Ovary (tissue), 7 donors: ENCODE measurements at regions not wholly inside any gene's neighbourhood (a gene's known extent, or its start where the extent isn't known, plus 50 kb on each side); places are given as distances from the start of the nearest gene placed in this dataset.

Source experiments
- DNase-seq, 5 donors: peaks; one replicate each; pipeline ENCODE4 v3.0.0-alpha.2; 2019 to 2020
- H3K27ac ChIP-seq, 2 donors: fragments of 200-600 bp; one replicate each; pipeline versions ENCODE4 v1.5.1 to v1.8.0; 2019 to 2022
- H3K27me3 ChIP-seq: fragments of 200-600 bp; one replicate; pipeline ENCODE4 v1.8.0; 2022
- H3K36me3 ChIP-seq: fragments of 200-600 bp; sonication (generic); one replicate; pipeline ENCODE4 v1.5.1; 2019
- H3K4me1 ChIP-seq: one replicate; pipeline ENCODE4 v1.8.1; 2013; ENCODE audit warnings: mild to moderate bottlenecking, moderate library complexity; ENCODE audit not compliant: insufficient read depth
- H3K4me3 ChIP-seq: fragments of 200-600 bp; sonication (generic); one replicate; pipeline ENCODE4 v1.5.1; 2017
- H3K9me3 ChIP-seq, 2 donors: fragments of 200-600 bp in 1 of 2; sonication (generic) in 1 of 2; one replicate each; pipeline versions ENCODE4 v1.5.1 to v1.8.1; 2013 to 2019; ENCODE audit warnings: mild to moderate bottlenecking in 1 of 2, moderate library complexity in 1 of 2
- CTCF ChIP-seq, 3 donors: fragments of 450-650 bp in 2 of 3; fragments of 200-600 bp in 1 of 3; IDR thresholded peaks; one replicate each; pipeline versions ENCODE4 v1.5.1 to v1.8.0; 2016 to 2022; ENCODE audit warnings: antibody characterized with exemption in 3 of 3, mild to moderate bottlenecking in 1 of 3
- EP300 ChIP-seq: sonication (generic); formaldehyde crosslinking; IDR thresholded peaks from one replicate; pipeline ENCODE4 v1.6.1; 2017; ENCODE audit warnings: antibody characterized with exemption
- POLR2A ChIP-seq: fragments of 450-650 bp; IDR thresholded peaks from one replicate; pipeline ENCODE4 v1.6.1; 2017; ENCODE audit warnings: antibody characterized with exemption, mild to moderate bottlenecking, moderate library complexity
- WGBS, 3 donors: extraction: QIAGEN DNeasy Blood & Tissue Kit in 1 of 3; methylation state at CpG; one replicate each; pipeline versions ENCODE4 v1.1.5 to v1.1.7; 2013 to 2017; 5-methylcytosine and 5-hydroxymethylcytosine counted together
- intact Hi-C, 4 donors: fragments of 100-400 bp; cut with DNase I; formaldehyde crosslinking; loops; one replicate each; pipeline versions ENCODE4 v1.11.0 to v1.15.1; 2022 to 2023
- donor health status: DM: no; HTN: no; CAD: no; lungs with moderate emphysema.
- donor health status: DM: no; HTN: no; CAD: no.
- donor health status: Bipolar disorder and iron deficiency.
- donor health status: DM: no; HTN: no; CAD: no.
- donor health status: DM: yes; HTN: yes; CAD: no.

GRCh38 chr17:12528036-12528435, 137.7 kb upstream of the MYOCD start:
- Histone ChIP-seq H3K36me3 (no peaks in the 10 kb centered on the region), H3K27me3 (no peaks in the 10 kb centered on the region), H3K4me1 (no peaks in the 10 kb centered on the region), H3K9me3 (no peaks in the 10 kb centered on the region), H3K4me3 (no peak overlapping the region), H3K27ac (no peak overlapping the region)
- intact Hi-C loops, result no loop called here
- DNase-seq, result no peak
- WGBS, 3 donors, result 95 to 98% (median 96%) methylated on average over 3 of the region's 3 CpGs
- no peak for TF ChIP-seq POLR2A
- TF ChIP-seq CTCF (IDR thresholded peaks at IDR 0.05), result no peak
- TF ChIP-seq EP300, result no peak

GRCh38 chr17:12530161-12530560, 135.5 kb upstream of the MYOCD start:
- no peak for DNase-seq
- WGBS, 3 donors, result 91 to 97% (median 92%) methylated on average over 4 of the region's 4 CpGs
- Histone ChIP-seq H3K27me3 (no peaks in the 10 kb centered on the region), H3K4me1 (no peaks in the 10 kb centered on the region), H3K4me3 (no peak overlapping the region), H3K36me3 (no peaks in the 10 kb centered on the region), H3K9me3 (no peaks in the 10 kb centered on the region), H3K27ac (no peak overlapping the region)
- intact Hi-C loops, result no loop called here
- TF ChIP-seq EP300 (no peak), CTCF (IDR thresholded peaks at IDR 0.05) (no peak), POLR2A (no peak)

GRCh38 chr17:12536021-12536420, 129.7 kb upstream of the MYOCD start:
- TF ChIP-seq CTCF (IDR thresholded peaks at IDR 0.05) (no peak), POLR2A (no peak), EP300 (no peak)
- Histone ChIP-seq H3K4me1 (no peaks in the 10 kb centered on the region), H3K27ac (no peak overlapping the region), H3K9me3 (no peaks in the 10 kb centered on the region), H3K27me3 (no peaks in the 10 kb centered on the region), H3K4me3 (no peak overlapping the region), H3K36me3 (no peaks in the 10 kb centered on the region)
- intact Hi-C loops, result no loop called here
- DNase-seq, result no peak
- WGBS, 3 donors, result 82 to 94% (median 90%) methylated on average over 3 of the region's 3 CpGs

- Histone ChIP-seq H3K4me3 (no peak overlapping the region), H3K4me1 (no peaks in the 10 kb centered on the region), H3K27ac (no peak overlapping the region), H3K36me3 (no peaks in the 10 kb centered on the region), H3K9me3 (no peaks in the 10 kb centered on the region), H3K27me3 (no peaks in the 10 kb centered on the region)
- 37 to 99% (median 95%) methylated on average over 1 of the region's 1 CpG for WGBS, 3 donors
- intact Hi-C loops, result no loop called here
- TF ChIP-seq EP300, result no peak
- TF ChIP-seq CTCF (IDR thresholded peaks at IDR 0.05), result no peak
- TF ChIP-seq POLR2A, result no peak
- no peak for DNase-seq
These were observed 129.2 kb upstream of the MYOCD start for GRCh38 chr17:12536472-12536871.

- Histone ChIP-seq H3K4me1 (no peaks in the 10 kb centered on the region), H3K9me3 (no peaks in the 10 kb centered on the region), H3K4me3 (no peak overlapping the region), H3K27ac (no peak overlapping the region), H3K36me3 (no peaks in the 10 kb centered on the region), H3K27me3 (no peaks in the 10 kb centered on the region)
- intact Hi-C loops, result no loop called here
- no peak for TF ChIP-seq POLR2A
- TF ChIP-seq EP300, result no peak
- no peak for TF ChIP-seq CTCF (IDR thresholded peaks at IDR 0.05)
- DNase-seq, result no peak
- 96 to 98% (median 97%) methylated on average over 3 of the region's 3 CpGs for WGBS, 3 donors
These were observed 128.3 kb upstream of the MYOCD start for GRCh38 chr17:12537436-12537835.
